Loucy (cell line): ENCODE measurements at regions not wholly inside any gene's neighbourhood (a gene's known extent, or its start where the extent isn't known, plus 50 kb on each side); places are given as distances from the start of the nearest gene placed in this dataset.

ENCODE experiments used
- H2AFZ ChIP-seq: fragments of 200-600 bp; sonication (generic); 2 replicates; pipeline ENCODE4 v1.6.0; 2016; ENCODE audit warnings: antibody characterized with exemption, mild to moderate bottlenecking, low read length, moderate library complexity
- H3F3A ChIP-seq: fragments of 200-600 bp; 2 replicates; pipeline ENCODE4 v1.6.0; 2016; ENCODE audit warnings: antibody characterized with exemption, low read depth, mild to moderate bottlenecking
- H3K27me3 ChIP-seq: fragments of 200-600 bp; sonication (generic); 2 replicates; pipeline ENCODE4 v1.6.1; 2014; ENCODE audit warnings: low read length, mild to moderate bottlenecking; ENCODE audit not compliant: insufficient read depth, poor library complexity, severe bottlenecking
- H3K36me3 ChIP-seq: fragments of 200-600 bp; sonication (generic); 2 replicates; pipeline ENCODE4 v1.6.1; 2016; ENCODE audit warnings: low read length; ENCODE audit not compliant: insufficient read depth
- H3K4me1 ChIP-seq: fragments of 200-600 bp; sonication (generic); 2 replicates; pipeline ENCODE4 v1.5.1; 2014; ENCODE audit warnings: low read length, mild to moderate bottlenecking; ENCODE audit not compliant: insufficient read depth, poor library complexity, severe bottlenecking
- H3K4me2 ChIP-seq: fragments of 200-600 bp; sonication (generic); 2 replicates; pipeline ENCODE4 v1.6.0; 2014; ENCODE audit warnings: antibody characterized with exemption, low read length, low read depth, mild to moderate bottlenecking; ENCODE audit not compliant: poor library complexity, severe bottlenecking
- H3K4me3 ChIP-seq: fragments of 200-600 bp; sonication (generic); 2 replicates; pipeline ENCODE4 v1.5.1; 2014; ENCODE audit warnings: low read length, mild to moderate bottlenecking, mixed read lengths; ENCODE audit not compliant: poor library complexity, severe bottlenecking
- H3K79me2 ChIP-seq: fragments of 200-600 bp; sonication (generic); 2 replicates; pipeline ENCODE4 v1.6.1; 2014; ENCODE audit warnings: low read length; ENCODE audit not compliant: insufficient read depth
- H3K9ac ChIP-seq: fragments of 200-600 bp; sonication (generic); 2 replicates; pipeline ENCODE4 v1.6.0; 2014; ENCODE audit warnings: mild to moderate bottlenecking, low read depth, low read length, moderate library complexity; ENCODE audit not compliant: poor library complexity, severe bottlenecking
- H3K9me2 ChIP-seq: fragments of 200-600 bp; sonication (generic); replicated peaks from 2 replicates; pipeline ENCODE4 v1.6.1; 2016; ENCODE audit warnings: low read depth, low read length, mixed read lengths
- H3K9me3 ChIP-seq: fragments of 200-600 bp; sonication (generic); 2 replicates; pipeline ENCODE4 v1.6.1; 2014; ENCODE audit warnings: mild to moderate bottlenecking, antibody characterized with exemption, low read length, low read depth; ENCODE audit not compliant: insufficient read depth
- H4K20me1 ChIP-seq: fragments of 200-600 bp; sonication (generic); 2 replicates; pipeline ENCODE4 v1.6.0; 2014; ENCODE audit warnings: antibody characterized with exemption, low read length, mild to moderate bottlenecking; ENCODE audit not compliant: insufficient read depth, poor library complexity, severe bottlenecking
- CTCF ChIP-seq: fragments of 200-600 bp; sonication (generic); conservative IDR thresholded peaks from 2 replicates; pipeline ENCODE4 v1.5.1; 2014; ENCODE audit warnings: mild to moderate bottlenecking, antibody characterized with exemption, low read length
- EZH2phosphoT487 ChIP-seq: fragments of 200-600 bp; IDR thresholded peaks from 2 replicates; pipeline ENCODE4 v1.6.1; 2018; ENCODE audit warnings: antibody characterized with exemption, mild to moderate bottlenecking, moderate library complexity, borderline replicate concordance

- no peaks in the 10 kb centered on the region for H3K79me2 ChIP-seq
- no peaks in the 10 kb centered on the region for H3F3A ChIP-seq
- H4K20me1 ChIP-seq, result no peaks in the 10 kb centered on the region
- H3K27me3 ChIP-seq, result no peaks in the 10 kb centered on the region
- H3K9me3 ChIP-seq, result no peaks in the 10 kb centered on the region; the same call in 1 of the 2 replicates
- H3K9ac ChIP-seq, result no peak overlapping the region
- no peak overlapping the region for H3K4me2 ChIP-seq
- TF ChIP-seq EZH2phosphoT487 (no peak), CTCF (no peak)
- no peaks in the 10 kb centered on the region for H3K36me3 ChIP-seq
- no peaks in the 10 kb centered on the region for H3K4me1 ChIP-seq
- H3K4me3 ChIP-seq, result no peak overlapping the region
- H2AFZ ChIP-seq, result no peak overlapping the region
- no peaks in the 10 kb centered on the region for H3K9me2 ChIP-seq
Observed at GRCh38 chr14:53390008-53390407, 236.9 kb upstream of the DDHD1 start.

DNA sequence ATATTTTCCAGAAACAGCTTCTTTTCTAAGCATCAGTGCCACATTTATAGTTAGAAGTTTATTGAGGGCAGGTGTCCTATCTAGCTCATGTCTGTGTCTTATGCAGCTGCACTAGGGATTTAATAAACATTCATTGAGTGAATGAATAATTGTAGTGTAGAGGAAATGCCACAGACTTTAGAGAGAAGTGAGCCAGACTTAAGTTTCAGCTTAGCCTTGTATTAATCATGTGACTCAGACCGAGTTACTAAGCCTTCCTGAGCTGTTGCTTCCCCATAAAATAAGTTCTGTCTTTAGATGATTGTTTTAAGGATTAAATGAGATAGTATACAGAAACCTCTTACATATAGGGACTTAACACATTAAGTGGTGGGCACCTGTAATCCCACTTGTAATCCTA lies 236.1 kb upstream of the DDHD1 start:
- no peaks in the 10 kb centered on the region for H3K4me1 ChIP-seq
- H3K79me2 ChIP-seq, result no peaks in the 10 kb centered on the region
- H3K4me2 ChIP-seq, result no peak overlapping the region
- H2AFZ ChIP-seq, result no peak overlapping the region
- no peaks in the 10 kb centered on the region for H3K36me3 ChIP-seq
- H3K4me3 ChIP-seq, result no peak overlapping the region
- no peaks in the 10 kb centered on the region for H3K9me3 ChIP-seq
- no peaks in the 10 kb centered on the region for H3F3A ChIP-seq
- no peaks in the 10 kb centered on the region for H3K9me2 ChIP-seq
- H4K20me1 ChIP-seq, result no peaks in the 10 kb centered on the region
- no peak overlapping the region for H3K9ac ChIP-seq
- TF ChIP-seq EZH2phosphoT487 (no peak), CTCF (no peak)
- H3K27me3 ChIP-seq, result no peaks in the 10 kb centered on the region

DNA sequence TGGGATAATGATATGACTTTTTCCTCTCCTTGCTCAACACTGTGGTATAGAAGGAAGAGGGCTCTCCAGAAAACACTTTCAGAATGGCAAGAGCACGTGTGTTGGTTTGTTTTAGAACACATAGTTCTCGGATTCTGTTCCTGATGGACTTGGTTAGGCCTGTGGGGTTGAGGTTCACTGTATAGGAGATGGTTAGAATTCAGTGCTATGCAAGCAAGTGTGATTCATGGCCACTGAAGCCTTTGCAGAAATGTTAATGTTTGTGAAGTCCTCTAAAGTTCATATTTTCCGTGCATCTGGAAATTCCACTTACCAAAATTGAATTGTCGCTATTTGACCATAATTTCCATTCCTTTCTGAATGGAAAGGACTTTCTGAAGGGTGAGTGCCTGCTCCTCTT lies 233.2 kb upstream of the DDHD1 start:
- no peaks in the 10 kb centered on the region for H3K79me2 ChIP-seq
- H3K4me3 ChIP-seq, result no peak overlapping the region
- H3K27me3 ChIP-seq, result no peaks in the 10 kb centered on the region
- no peaks in the 10 kb centered on the region for H3K9me2 ChIP-seq
- H3K36me3 ChIP-seq, result no peaks in the 10 kb centered on the region
- H3K9ac ChIP-seq, result no peak overlapping the region
- H3K4me1 ChIP-seq, result no peaks in the 10 kb centered on the region
- no peaks in the 10 kb centered on the region for H3K9me3 ChIP-seq
- H4K20me1 ChIP-seq, result no peaks in the 10 kb centered on the region
- TF ChIP-seq EZH2phosphoT487 (no peak), CTCF (no peak)
- no peak overlapping the region for H2AFZ ChIP-seq
- H3K4me2 ChIP-seq, result no peak overlapping the region
- H3F3A ChIP-seq, result no peaks in the 10 kb centered on the region
